ENCODE measurements at regions not wholly inside any gene's neighbourhood (a gene's known extent, or its start where the extent isn't known, plus 50 kb on each side); places are given as distances from the start of the nearest gene placed in this dataset.

DNA sequence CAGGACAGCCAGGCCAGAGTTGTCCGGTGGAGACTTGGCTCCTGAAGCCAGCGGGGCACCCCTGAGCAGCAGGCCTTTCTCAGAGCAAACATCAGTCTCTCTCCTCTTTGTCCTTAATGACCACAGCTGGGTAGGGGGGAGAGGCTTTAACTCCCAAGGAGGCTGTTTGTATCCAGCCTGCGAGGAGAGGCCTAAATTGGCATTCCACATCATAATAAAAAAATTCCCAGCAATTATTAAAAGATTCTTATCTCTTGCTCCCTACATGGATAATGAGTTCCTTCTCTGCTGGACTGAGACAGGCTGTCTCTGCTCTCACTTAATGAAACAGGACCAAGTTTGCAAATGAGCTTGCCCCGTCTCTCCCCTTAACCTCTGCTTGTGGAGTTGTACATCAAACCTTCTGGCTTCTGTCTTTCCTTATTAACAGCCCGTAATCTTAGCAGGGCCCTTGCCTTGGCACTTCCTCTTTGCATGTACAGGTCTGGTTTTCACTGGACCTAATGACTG, 838.2 kb downstream of the MAFB start:
- TF ChIP-seq POLR2A (IDR thresholded peaks at IDR 0.05; ENCODE audit: low read length), result no peak
- TF ChIP-seq GATA1 (IDR thresholded peaks at IDR 0.05; ENCODE audit: low read depth, low read length), result no peak
